C4-2B (cell line): ENCODE measurements at regions not wholly inside any gene's neighbourhood (a gene's known extent, or its start where the extent isn't known, plus 50 kb on each side); places are given as distances from the start of the nearest gene placed in this dataset.

Experiments
- H3K27ac ChIP-seq: fragments of 450-650 bp; 2 replicates; pipeline ENCODE4 v1.5.1; 2017
- ZFX ChIP-seq: fragments of 450-650 bp; IDR thresholded peaks from 2 replicates; pipeline ENCODE4 v1.6.1; 2017
- TF ChIP-seq, protein P1 (sequence below): fragments of 450-650 bp; conservative IDR thresholded peaks from 2 replicates; pipeline ENCODE4 v1.5.1; 2017; ENCODE audit warnings: mild to moderate bottlenecking

- no peak for TF ChIP-seq ZFX
- TF ChIP-seq, protein P1, sequence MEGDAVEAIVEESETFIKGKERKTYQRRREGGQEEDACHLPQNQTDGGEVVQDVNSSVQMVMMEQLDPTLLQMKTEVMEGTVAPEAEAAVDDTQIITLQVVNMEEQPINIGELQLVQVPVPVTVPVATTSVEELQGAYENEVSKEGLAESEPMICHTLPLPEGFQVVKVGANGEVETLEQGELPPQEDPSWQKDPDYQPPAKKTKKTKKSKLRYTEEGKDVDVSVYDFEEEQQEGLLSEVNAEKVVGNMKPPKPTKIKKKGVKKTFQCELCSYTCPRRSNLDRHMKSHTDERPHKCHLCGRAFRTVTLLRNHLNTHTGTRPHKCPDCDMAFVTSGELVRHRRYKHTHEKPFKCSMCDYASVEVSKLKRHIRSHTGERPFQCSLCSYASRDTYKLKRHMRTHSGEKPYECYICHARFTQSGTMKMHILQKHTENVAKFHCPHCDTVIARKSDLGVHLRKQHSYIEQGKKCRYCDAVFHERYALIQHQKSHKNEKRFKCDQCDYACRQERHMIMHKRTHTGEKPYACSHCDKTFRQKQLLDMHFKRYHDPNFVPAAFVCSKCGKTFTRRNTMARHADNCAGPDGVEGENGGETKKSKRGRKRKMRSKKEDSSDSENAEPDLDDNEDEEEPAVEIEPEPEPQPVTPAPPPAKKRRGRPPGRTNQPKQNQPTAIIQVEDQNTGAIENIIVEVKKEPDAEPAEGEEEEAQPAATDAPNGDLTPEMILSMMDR: no peak
- no peak overlapping the region for H3K27ac ChIP-seq
Measured at GRCh38 chr5:4197151-4197550, 601.5 kb downstream of the IRX1 start.

- TF ChIP-seq, protein P1: no peak
- TF ChIP-seq ZFX: no peak
Measured at GRCh38 chr5:4198461-4198860, 602.8 kb downstream of the IRX1 start.

GRCh38 chr5:4199049-4199841 lies 603.6 kb downstream of the IRX1 start:
- no peak overlapping the region for H3K27ac ChIP-seq
- TF ChIP-seq ZFX: no peak
- TF ChIP-seq, protein P1: no peak

More at GRCh38 chr5:4198461-4198860, 602.8 kb downstream of the IRX1 start:
- no peak overlapping the region for H3K27ac ChIP-seq

- no peak overlapping the region for H3K27ac ChIP-seq
- TF ChIP-seq, protein P1: no peak
- TF ChIP-seq ZFX: no peak
Measured at GRCh38 chr5:4203146-4203545, 607.5 kb downstream of the IRX1 start.

GRCh38 chr5:4204276-4205141 lies 608.9 kb downstream of the IRX1 start:
- TF ChIP-seq, protein P1: no peak
- TF ChIP-seq ZFX: no peak
- no peak overlapping the region for H3K27ac ChIP-seq

GRCh38 chr5:4205398-4205797 lies 609.8 kb downstream of the IRX1 start:
- H3K27ac ChIP-seq: no peak overlapping the region
- no peak for TF ChIP-seq ZFX
- TF ChIP-seq, protein P1: no peak

- no peak overlapping the region for H3K27ac ChIP-seq
- TF ChIP-seq, protein P1: no peak
- TF ChIP-seq ZFX: no peak
Measured at GRCh38 chr5:4206127-4206526, 610.5 kb downstream of the IRX1 start.
